Type B pancreatic cell (in vitro differentiated cells): ENCODE measurements at regions not wholly inside any gene's neighbourhood (a gene's known extent, or its start where the extent isn't known, plus 50 kb on each side); places are given as distances from the start of the nearest gene placed in this dataset.
A peak's percentile ranks its signal among the peaks of the same experiment; 100 is the strongest.

Experiments
- DNase-seq: peaks from one replicate; pipeline ENCODE4 v3.0.0; 2021; ENCODE audit warnings: mixed read lengths; ENCODE audit not compliant: unreplicated experiment; ENCODE audit errors: extremely low spot score
- H3K27ac Mint-ChIP-seq: 2 replicates; pipeline ENCODE4 v1.8.0; 2021; ENCODE audit warnings: mild to moderate bottlenecking, mixed read lengths
- H3K27me3 Mint-ChIP-seq: 2 replicates; pipeline ENCODE4 v1.8.0; 2021; ENCODE audit warnings: mixed read lengths
- H3K36me3 Mint-ChIP-seq: 2 replicates; pipeline ENCODE4 v1.8.0; 2021; ENCODE audit warnings: mixed read lengths
- H3K4me1 Mint-ChIP-seq: one replicate; pipeline ENCODE4 v1.8.0; 2021; ENCODE audit warnings: mixed read lengths; ENCODE audit not compliant: unreplicated experiment
- H3K4me3 Mint-ChIP-seq: 2 replicates; pipeline ENCODE4 v1.8.0; 2021; ENCODE audit warnings: mild to moderate bottlenecking, mixed read lengths
- H3K9me3 Mint-ChIP-seq: 2 replicates; pipeline ENCODE4 v1.8.0; 2021; ENCODE audit warnings: mixed read lengths
- CTCF ChIP-seq: fragments of 200-600 bp; sonication (generic); conservative IDR thresholded peaks from 2 replicates; pipeline ENCODE4 v1.5.0; 2021; ENCODE audit warnings: antibody characterized with exemption, mild to moderate bottlenecking

- Mint-ChIP-seq H3K27ac (peak overlapping the region; percentile 26), H3K9me3 (no peaks in the 10 kb centered on the region), H3K36me3 (no peaks in the 10 kb centered on the region), H3K27me3 (peaks cover 3% of the 10 kb centered on the region), H3K4me1 (peaks cover 24% of the 10 kb centered on the region), H3K4me3 (no peak overlapping the region)
- TF ChIP-seq CTCF = no peak
- DNase-seq = no peak
Measured at GRCh38 chr9:96141128-96141474, 160.9 kb downstream of the HSD17B3 start.

GRCh38 chr9:96140296-96141127, 161.5 kb downstream of the HSD17B3 start:
- no peaks in the 10 kb centered on the region for H3K9me3 Mint-ChIP-seq
- H3K4me3 Mint-ChIP-seq = no peak overlapping the region
- peaks cover 3% of the 10 kb centered on the region for H3K27me3 Mint-ChIP-seq
- no peaks in the 10 kb centered on the region for H3K36me3 Mint-ChIP-seq
- peaks cover 24% of the 10 kb centered on the region for H3K4me1 Mint-ChIP-seq
- no peak for TF ChIP-seq CTCF
- peak overlapping the region; percentile 26 for H3K27ac Mint-ChIP-seq
- DNase-seq = no peak

GRCh38 chr9:96139592-96140295, 162.2 kb downstream of the HSD17B3 start:
- Mint-ChIP-seq H3K27me3 (peaks cover 3% of the 10 kb centered on the region), H3K27ac (peak overlapping the region; percentile 37), H3K36me3 (no peaks in the 10 kb centered on the region), H3K4me3 (no peak overlapping the region), H3K9me3 (no peaks in the 10 kb centered on the region), H3K4me1 (peaks cover 28% of the 10 kb centered on the region)
- no peak for DNase-seq
- TF ChIP-seq CTCF = no peak

- Mint-ChIP-seq H3K36me3 (no peaks in the 10 kb centered on the region), H3K27ac (no peak overlapping the region), H3K27me3 (peaks cover 4% of the 10 kb centered on the region), H3K4me1 (peaks cover 29% of the 10 kb centered on the region), H3K9me3 (no peaks in the 10 kb centered on the region), H3K4me3 (no peak overlapping the region)
- DNase-seq = no peak
- TF ChIP-seq CTCF = no peak
Measured at GRCh38 chr9:96138616-96139015, 163.4 kb downstream of the HSD17B3 start.

GRCh38 chr9:96137671-96138429, 164.1 kb downstream of the HSD17B3 start:
- TF ChIP-seq CTCF = no peak
- no peaks in the 10 kb centered on the region for H3K9me3 Mint-ChIP-seq
- H3K4me1 Mint-ChIP-seq = peaks cover 29% of the 10 kb centered on the region
- H3K27me3 Mint-ChIP-seq = peaks cover 5% of the 10 kb centered on the region
- no peak overlapping the region for H3K4me3 Mint-ChIP-seq
- peak overlapping the region; percentile 29 for H3K27ac Mint-ChIP-seq
- H3K36me3 Mint-ChIP-seq = no peaks in the 10 kb centered on the region
- DNase-seq = no peak
